Fibroblast of peridontal ligament (primary cell): ENCODE measurements at regions not wholly inside any gene's neighbourhood (a gene's known extent, or its start where the extent isn't known, plus 50 kb on each side); places are given as distances from the start of the nearest gene placed in this dataset.
A peak's percentile ranks its signal among the peaks of the same experiment; 100 is the strongest.
"Not testable (repeated sequence)": the region's sequence is repeated elsewhere in the genome, so short reads cannot be mapped to it uniquely, and the experiment has no call there.

Experiments
- DNase-seq: peaks from one replicate; pipeline ENCODE4 v3.0.0-alpha.2; 2010; ENCODE audit errors: extremely low read depth

GRCh38 chr5:34329201-34329600, 286.2 kb upstream of the C1QTNF3 start:
- peak; percentile 6 for DNase-seq

GRCh38 chr5:34329611-34330108, 286.6 kb upstream of the C1QTNF3 start:
- peak; percentile 51 for DNase-seq

GRCh38 chr5:34331928-34332454, 289.0 kb upstream of the C1QTNF3 start:
- not testable (repeated sequence) for DNase-seq

GRCh38 chr5:34339408-34340001, 296.5 kb upstream of the C1QTNF3 start:
- DNase-seq, result not testable (repeated sequence)

GRCh38 chr5:34354440-34354839, 301.7 kb upstream of the RAI14 start:
- not testable (repeated sequence) for DNase-seq

GRCh38 chr5:34371417-34371816, 284.7 kb upstream of the RAI14 start:
- DNase-seq, result not testable (repeated sequence)

- not testable (repeated sequence) for DNase-seq
Observed at GRCh38 chr5:34371817-34372216, 284.3 kb upstream of the RAI14 start.

GRCh38 chr5:34372739-34373138, 283.4 kb upstream of the RAI14 start:
- not testable (repeated sequence) for DNase-seq

- DNase-seq, result peak; percentile 23
Observed at GRCh38 chr5:34377651-34378050, 278.5 kb upstream of the RAI14 start.

GRCh38 chr5:34378498-34378897, 277.6 kb upstream of the RAI14 start:
- not testable (repeated sequence) for DNase-seq

- not testable (repeated sequence) for DNase-seq
Observed at GRCh38 chr5:34388754-34389153, 267.4 kb upstream of the RAI14 start.

- peak; percentile 59 for DNase-seq
Observed at GRCh38 chr5:34409373-34409772, 246.8 kb upstream of the RAI14 start.

- peak; percentile 65 for DNase-seq
Observed at GRCh38 chr5:34410411-34411139, 245.6 kb upstream of the RAI14 start.

- DNase-seq, result peak; percentile 56
Observed at GRCh38 chr5:34411470-34412346, 244.4 kb upstream of the RAI14 start.

GRCh38 chr5:34412736-34413135, 243.4 kb upstream of the RAI14 start:
- peak; percentile 45 for DNase-seq

GRCh38 chr5:34415559-34416198, 240.4 kb upstream of the RAI14 start:
- DNase-seq, result peak; percentile 77

GRCh38 chr5:34416501-34417008, 239.6 kb upstream of the RAI14 start:
- DNase-seq, result no peak

GRCh38 chr5:34420191-34420590, 235.9 kb upstream of the RAI14 start:
- DNase-seq, result not testable (repeated sequence)

GRCh38 chr5:34436761-34437501, 219.2 kb upstream of the RAI14 start:
- peak; percentile 76 for DNase-seq

- no peak for DNase-seq
Observed at GRCh38 chr5:34439601-34440000, 216.5 kb upstream of the RAI14 start.
